H1 (cell line): ENCODE measurements at regions not wholly inside any gene's neighbourhood (a gene's known extent, or its start where the extent isn't known, plus 50 kb on each side); places are given as distances from the start of the nearest gene placed in this dataset.

Experiments
- CTCF ChIA-PET: fragments of 300-600 bp; sonication (Branson Sonifier 250); formaldehyde crosslinking; loops from one replicate; lab custom pipeline; 2021; ENCODE audit not compliant: partially characterized antibody; lab: Charles Lee
- POLR2A ChIA-PET: fragments of 300-600 bp; sonication (Branson Sonifier 250); formaldehyde crosslinking; loops from one replicate; lab custom pipeline; 2021; ENCODE audit warnings: inconsistent platforms; ENCODE audit not compliant: partially characterized antibody; lab: Charles Lee
- DNase-seq, 2 experiments: peaks; one replicate each; pipeline versions ENCODE4 v3.0.0 to v3.0.0-alpha.2; 2010 to 2022; ENCODE audit warnings: low spot score in 2 of 2, low read depth in 1 of 2, mixed read lengths in 1 of 2
- FAIRE-seq: peaks from 2 replicates; lab custom pipeline; 2011; peaks lifted over from hg19 to GRCh38; lab: Jason Lieb, UNC
- H2AFZ ChIP-seq: 2 replicates; pipeline ENCODE4 v1.8.1; 2012; ENCODE audit warnings: low read length, inconsistent platforms
- H2AK5ac ChIP-seq: 2 replicates; pipeline ENCODE4 v1.6.1; 2013; ENCODE audit warnings: low read depth, low read length
- H2BK120ac ChIP-seq: replicated peaks from 2 replicates; pipeline ENCODE3; 2013; ENCODE audit warnings: low read depth, low read length, inconsistent platforms
- H2BK12ac ChIP-seq: 2 replicates; pipeline ENCODE4 v1.6.1; 2013; ENCODE audit warnings: low read depth, low read length
- H2BK15ac ChIP-seq: 2 replicates; pipeline ENCODE4 v1.6.1; 2013; ENCODE audit warnings: low read length
- H2BK20ac ChIP-seq: 2 replicates; pipeline ENCODE4 v1.6.1; 2013; ENCODE audit warnings: low read length
- H2BK5ac ChIP-seq: 2 replicates; pipeline ENCODE4 v1.6.1; 2013; ENCODE audit warnings: low read depth, low read length
- H3K14ac ChIP-seq: 2 replicates; pipeline ENCODE4 v1.6.1; 2013; ENCODE audit warnings: inconsistent platforms; ENCODE audit not compliant: insufficient read length
- H3K18ac ChIP-seq: 2 replicates; pipeline ENCODE4 v1.6.1; 2013; ENCODE audit warnings: low read length; ENCODE audit errors: extremely low read depth
- H3K23ac ChIP-seq: 2 replicates; pipeline ENCODE4 v1.6.1; 2013; ENCODE audit warnings: inconsistent platforms; ENCODE audit not compliant: insufficient read length
- H3K23me2 ChIP-seq: 2 replicates; pipeline ENCODE4 v1.6.1; 2013; ENCODE audit warnings: low read depth, low read length
- H3K27ac ChIP-seq: 2 replicates; pipeline ENCODE4 v1.6.1; 2011; ENCODE audit warnings: low read depth, low read length, inconsistent platforms
- H3K27me3 ChIP-seq, 4 experiments: replicated peaks in 1 of 4; 1 replicate in 1 of 4; 2 replicates in 3 of 4; pipeline versions ENCODE4 v1.6.1 to v1.8.1; 2011 to 2013; ENCODE audit warnings: low read length in 3 of 4, mild to moderate bottlenecking in 3 of 4, inconsistent platforms in 2 of 4, mixed read lengths in 2 of 4, moderate library complexity in 1 of 4; ENCODE audit not compliant: control insufficient read depth in 3 of 4, insufficient read depth in 3 of 4; ENCODE audit errors: extremely low read depth in 1 of 4
- H3K36me3 ChIP-seq, 4 experiments: 2 replicates each; pipeline versions ENCODE4 v1.6.1 to v1.8.1; 2011 to 2013; ENCODE audit warnings: mild to moderate bottlenecking in 4 of 4, low read length in 3 of 4, moderate library complexity in 2 of 4, control low read depth in 1 of 4, inconsistent platforms in 1 of 4; ENCODE audit not compliant: insufficient read depth in 4 of 4, control insufficient read depth in 2 of 4
- H3K4ac ChIP-seq: replicated peaks from 2 replicates; pipeline ENCODE3; 2013; ENCODE audit warnings: low read length, low read depth, mixed read lengths, inconsistent platforms; ENCODE audit not compliant: insufficient read length
- H3K4me1 ChIP-seq, 4 experiments: replicated peaks in 1 of 4; 1 replicate in 1 of 4; 2 replicates in 3 of 4; pipeline versions ENCODE4 v1.6.1 to v1.8.1; 2011 to 2013; ENCODE audit warnings: low read length in 3 of 4, inconsistent platforms in 2 of 4, mixed read lengths in 1 of 4; ENCODE audit not compliant: insufficient read depth in 4 of 4, control insufficient read depth in 3 of 4
- H3K4me2 ChIP-seq, 2 experiments: 2 replicates each; pipeline versions ENCODE4 v1.6.1 to v1.8.1; 2011 to 2013; ENCODE audit warnings: low read depth in 2 of 2, low read length in 2 of 2, control low read depth in 1 of 2, inconsistent platforms in 1 of 2, mild to moderate bottlenecking in 1 of 2; ENCODE audit not compliant: insufficient read depth in 1 of 2
- H3K4me3 ChIP-seq, 4 experiments: fragments of 200-600, 300-600 bp in 1 of 4; sonication (generic), shearing (Covaris generic), sonication (Bioruptor Twin) in 1 of 4; 2 replicates each; pipeline versions ENCODE4 v1.5.1 to v1.8.1; 2011 to 2016; ENCODE audit warnings: low read length in 4 of 4, low read depth in 3 of 4, control low read depth in 2 of 4, inconsistent platforms in 2 of 4, mild to moderate bottlenecking in 2 of 4, mixed read lengths in 1 of 4, moderate library complexity in 1 of 4; ENCODE audit not compliant: insufficient read depth in 2 of 4; ENCODE audit errors: extremely low read depth in 1 of 4
- H3K56ac ChIP-seq: replicated peaks from 2 replicates; pipeline ENCODE3; 2013; ENCODE audit warnings: low read depth, mild to moderate bottlenecking, mixed read lengths, low read length, inconsistent platforms; ENCODE audit not compliant: insufficient read length
- H3K79me1 ChIP-seq: 2 replicates; pipeline ENCODE4 v1.6.1; 2013; ENCODE audit warnings: low read depth, low read length, control low read depth
- H3K79me2 ChIP-seq, 2 experiments: 2 replicates each; pipeline versions ENCODE4 v1.6.1 to v1.8.1; 2012 to 2013; ENCODE audit warnings: low read length in 2 of 2, mild to moderate bottlenecking in 2 of 2, inconsistent platforms in 1 of 2; ENCODE audit not compliant: insufficient read depth in 2 of 2, control insufficient read depth in 1 of 2
- H3K9ac ChIP-seq, 4 experiments: replicated peaks in 1 of 4; 1 replicate in 1 of 4; 2 replicates in 3 of 4; pipeline versions ENCODE4 v1.6.1 to v1.8.1; 2011 to 2013; ENCODE audit warnings: low read depth in 3 of 4, low read length in 3 of 4, control low read depth in 2 of 4, mild to moderate bottlenecking in 2 of 4, moderate library complexity in 2 of 4, inconsistent platforms in 1 of 4; ENCODE audit errors: extremely low read depth in 1 of 4
- H3K9me3 ChIP-seq, 2 experiments: 2 replicates each; pipeline versions ENCODE4 v1.6.1 to v1.8.1; 2012 to 2013; ENCODE audit warnings: mild to moderate bottlenecking in 2 of 2, moderate library complexity in 2 of 2, control low read depth in 1 of 2, inconsistent platforms in 1 of 2, low read depth in 1 of 2, low read length in 1 of 2, mixed read lengths in 1 of 2; ENCODE audit not compliant: insufficient read depth in 2 of 2
- H4K20me1 ChIP-seq, 2 experiments: replicated peaks in 1 of 2; 2 replicates each; pipeline versions ENCODE3 to v1.8.1; 2011 to 2013; ENCODE audit warnings: inconsistent platforms in 2 of 2, low read length in 2 of 2, mild to moderate bottlenecking in 1 of 2; ENCODE audit not compliant: insufficient read depth in 2 of 2, control insufficient read depth in 1 of 2
- H4K5ac ChIP-seq: 2 replicates; pipeline ENCODE4 v1.6.1; 2013; ENCODE audit warnings: low read length, low read depth, mixed read lengths, inconsistent platforms; ENCODE audit not compliant: insufficient read length
- H4K8ac ChIP-seq: 2 replicates; pipeline ENCODE4 v1.8.0; 2013; ENCODE audit warnings: mild to moderate bottlenecking, moderate library complexity, low read length, inconsistent platforms; ENCODE audit not compliant: insufficient read depth; ENCODE audit errors: extremely low read depth
- H4K91ac ChIP-seq: replicated peaks from 2 replicates; pipeline ENCODE3; 2013; ENCODE audit warnings: low read length, mixed read lengths, inconsistent platforms; ENCODE audit not compliant: insufficient read length
- CTCF ChIP-seq, 3 experiments: IDR thresholded peaks; 1 replicate in 2 of 3; 2 replicates in 1 of 3; pipeline versions ENCODE4 v1.5.1 to v1.6.1; 2011; ENCODE audit warnings: low read length in 3 of 3, mild to moderate bottlenecking in 3 of 3, inconsistent platforms in 2 of 3, low read depth in 1 of 3, moderate library complexity in 1 of 3; ENCODE audit not compliant: insufficient read depth in 1 of 3; ENCODE audit errors: control extremely low read depth in 1 of 3
- HDAC2 ChIP-seq, 2 experiments: fragments of 300-600 bp in 1 of 2; sonication (generic) in 1 of 2; IDR thresholded peaks; 2 replicates each; pipeline ENCODE4 v1.6.1; 2011 to 2012; ENCODE audit warnings: low read depth in 2 of 2, low read length in 2 of 2, mild to moderate bottlenecking in 2 of 2, moderate library complexity in 2 of 2, borderline replicate concordance in 1 of 2, inconsistent platforms in 1 of 2
- KDM1A ChIP-seq: fragments of 200-600, 300-600 bp; sonication (generic); IDR thresholded peaks from 2 replicates; pipeline ENCODE4 v1.7.1; 2016; ENCODE audit warnings: mild to moderate bottlenecking, low read length, borderline replicate concordance
- MAFK ChIP-seq: IDR thresholded peaks from 2 replicates; pipeline ENCODE4 v1.6.1; 2012; ENCODE audit warnings: low read depth, mild to moderate bottlenecking, improper control_type of control experiment, low read length
- RAD21 ChIP-seq, 2 experiments: IDR thresholded peaks in 1 of 2; conservative IDR thresholded peaks in 1 of 2; 2 replicates each; pipeline ENCODE4 v1.6.1; 2011; ENCODE audit warnings: low read depth in 2 of 2, low read length in 2 of 2, improper control_type of control experiment in 1 of 2, inconsistent platforms in 1 of 2, mild to moderate bottlenecking in 1 of 2, moderate library complexity in 1 of 2
- WGBS, 2 experiments: shearing (Covaris generic) in 1 of 2; methylation state at CpG; one replicate each; pipeline versions ENCODE4 v1.1.6 to v1.1.7; 2013 to 2015; ENCODE audit warnings: low lambda C conversion rate in 2 of 2, mixed read lengths in 2 of 2, inconsistent platforms in 1 of 2, low coverage in 1 of 2, missing lambda C conversion rate in 1 of 2; ENCODE audit not compliant: insufficient replicate concordance in 2 of 2, insufficient coverage in 1 of 2, insufficient read length in 1 of 2; ENCODE audit errors: extremely low coverage in 1 of 2, missing lambda C conversion rate in 1 of 2; 5-methylcytosine and 5-hydroxymethylcytosine counted together

GRCh38 chr2:146701183-146701582, 1143.6 kb upstream of the ACVR2A start:
- H3K79me1 ChIP-seq: no peaks in the 10 kb centered on the region
- no peak overlapping the region for H2AK5ac ChIP-seq
- peak overlapping the region; percentile 95 for H4K91ac ChIP-seq
- peak overlapping the region; percentile 32 for H3K4ac ChIP-seq
- H4K20me1 ChIP-seq: no peaks in the 10 kb centered on the region
- WGBS, 2 experiments: 57% methylated on average over 1 of the region's 1 CpG; no CpG with 5 or more reads in 1 of the 2 experiments
- H3K27me3 ChIP-seq: no peaks in the 10 kb centered on the region
- H4K8ac ChIP-seq: no peak overlapping the region
- no peak overlapping the region for H3K14ac ChIP-seq
- H3K36me3 ChIP-seq: peaks cover 0 to 7% (median 3%) of the 10 kb centered on the region in 4 experiments; a peak in 3 of 8 replicates
- H3K4me3 ChIP-seq: no peak overlapping the region
- H3K23ac ChIP-seq: no peak overlapping the region
- 0 out of 2 replicates have a peak overlapping the region, but pooled peaks have one; percentile 19 for H3K18ac ChIP-seq
- H3K4me1 ChIP-seq: no peaks in the 10 kb centered on the region
- H2BK20ac ChIP-seq: peak overlapping the region; percentile 49; the same call in 1 of the 2 replicates
- ChIA-PET CTCF (interaction anchor here (0.5 to 2.6 kb wide), 20 partner anchors 10 to 958 kb away, joined by 3 to 8 read pairs (median 3); no protein-coding TSS in a partner anchor), POLR2A (no interaction called here)
- no peak overlapping the region for H3K56ac ChIP-seq
- H3K27ac ChIP-seq: no peak overlapping the region
- H2BK12ac ChIP-seq: peak overlapping the region; percentile 79; the same call in 1 of the 2 replicates
- TF ChIP-seq RAD21 (IDR thresholded peaks at IDR 0.05 in 1 of 2, conservative IDR thresholded peaks at IDR 0.05 in 1 of 2; ENCODE audit: low read depth in 2 of 2, low read length in 2 of 2) (peak; percentile 85 to 91), CTCF (IDR thresholded peaks at IDR 0.05; ENCODE audit: control extremely low read depth in 1 of 3, insufficient read depth in 1 of 3, low read depth in 1 of 3, low read length in 3 of 3) (peak in 2 of 3 experiments; percentile 55 to 69; a peak in 3 of 4 replicates), HDAC2 (IDR thresholded peaks at IDR 0.05; ENCODE audit: borderline replicate concordance in 1 of 2, low read depth in 2 of 2, low read length in 2 of 2) (no peak), MAFK (peak; percentile 16; the same call in 1 of the 2 replicates), KDM1A (no peak)
- peak; percentile 43 to 84 for DNase-seq
- H3K79me2 ChIP-seq: no peaks in the 10 kb centered on the region
- no peaks in the 10 kb centered on the region for H3K23me2 ChIP-seq
- no peak overlapping the region for H3K9ac ChIP-seq
- peak overlapping the region; percentile 61; the same call in 1 of the 2 replicates for H2BK15ac ChIP-seq
- H3K4me2 ChIP-seq: no peak overlapping the region
- H2BK120ac ChIP-seq: peak overlapping the region; percentile 69
- H2BK5ac ChIP-seq: peak overlapping the region; percentile 73; the same call in 1 of the 2 replicates
- H3K9me3 ChIP-seq: peaks cover 11% of the 10 kb centered on the region in 2 experiments
- H4K5ac ChIP-seq: no peak overlapping the region
- FAIRE-seq: no peak
- 0 out of 2 replicates have a peak overlapping the region, but pooled peaks have one; percentile 20 for H2AFZ ChIP-seq
